ENCODE measurements at regions not wholly inside any gene's neighbourhood (a gene's known extent, or its start where the extent isn't known, plus 50 kb on each side); places are given as distances from the start of the nearest gene placed in this dataset.
"Not testable (repeated sequence)": the region's sequence is repeated elsewhere in the genome, so short reads cannot be mapped to it uniquely, and the experiment has no call there.

DNA sequence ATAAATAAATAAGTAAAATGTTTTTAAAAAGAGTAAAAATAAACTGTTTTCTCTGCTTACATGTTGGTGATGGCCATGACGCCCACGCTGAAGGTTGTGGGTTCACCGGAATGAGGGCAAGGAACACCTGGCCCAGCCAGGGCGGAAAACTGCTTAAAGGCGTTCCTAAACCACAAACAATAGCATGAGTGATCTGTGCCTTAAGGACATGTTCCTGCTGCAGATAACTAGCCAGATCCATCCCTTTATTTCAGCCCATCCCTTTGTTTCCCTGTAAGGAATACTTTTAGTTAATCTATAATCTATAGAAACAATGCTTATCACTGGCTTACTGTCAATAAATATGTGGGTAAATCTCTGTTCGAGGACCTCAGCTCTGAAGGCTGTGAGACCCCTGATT lies 63.3 kb upstream of the CEP78 start:
- not testable (repeated sequence) for DNase-seq (ENCODE audit: low read depth)

DNA sequence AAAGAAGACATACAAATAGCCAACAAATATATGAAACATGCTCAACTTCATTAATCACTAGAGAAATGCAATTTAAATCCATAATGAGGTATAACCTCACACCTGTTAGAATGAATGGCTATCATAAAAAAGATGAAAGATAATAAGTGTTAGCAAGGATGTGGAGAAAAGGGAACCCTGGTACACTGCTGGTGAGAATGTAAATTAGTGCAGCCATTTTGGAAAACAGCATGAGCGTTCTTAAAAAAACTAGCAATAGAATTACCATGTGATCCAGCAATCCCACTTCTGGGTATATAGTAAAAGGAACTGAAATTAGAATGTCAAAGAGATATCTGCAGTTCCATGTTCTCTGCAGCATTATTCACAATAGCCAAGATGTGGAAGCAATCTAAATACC lies 64.2 kb upstream of the CEP78 start:
- DNase-seq (ENCODE audit: low read depth) = no peak

GRCh38 chr9:78169125-78169524 lies 66.8 kb upstream of the CEP78 start:
- no peak for DNase-seq (ENCODE audit: low read depth)

DNA sequence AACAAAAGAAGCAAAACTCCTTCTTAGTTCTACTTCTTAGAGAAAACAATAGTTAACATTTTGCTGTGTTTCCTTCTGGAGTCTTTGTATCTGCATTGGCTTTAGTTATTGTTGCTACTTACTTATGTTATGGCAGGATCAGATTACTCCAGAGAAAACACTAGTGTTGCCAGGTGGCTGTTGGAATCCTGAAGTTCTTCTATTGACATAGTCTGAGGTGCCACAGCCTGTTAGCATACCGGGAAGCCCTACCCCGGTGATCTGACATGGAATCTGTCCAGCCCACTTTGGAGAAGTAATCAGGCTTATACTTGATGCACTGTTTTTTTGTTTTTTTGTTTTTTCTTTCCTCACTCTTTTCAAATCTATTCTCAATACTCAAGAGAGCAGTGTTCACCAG lies 68.5 kb upstream of the CEP78 start:
- DNase-seq (ENCODE audit: low read depth) = no peak

- no peak for DNase-seq (ENCODE audit: low read depth)
Measured at GRCh38 chr9:78163834-78164233, 72.0 kb upstream of the CEP78 start.

DNA sequence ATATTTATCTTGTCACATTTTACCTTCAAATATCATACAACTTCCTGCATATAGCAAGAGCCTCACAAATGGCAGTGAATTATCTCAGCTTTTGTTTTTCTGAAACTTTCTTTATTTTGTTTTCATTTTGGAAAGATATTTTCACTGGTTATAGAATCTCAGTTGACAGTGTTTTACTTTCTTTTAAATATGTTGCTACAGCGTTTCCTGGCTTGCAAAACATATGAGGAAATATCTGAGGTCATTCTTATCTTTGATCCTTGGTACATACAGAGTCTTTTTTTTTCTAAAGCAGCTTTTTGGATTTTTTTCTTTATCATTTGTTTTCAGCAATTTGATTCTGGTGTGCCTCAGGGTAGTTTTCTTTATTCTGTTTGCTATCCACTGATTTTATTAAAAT lies 77.6 kb upstream of the CEP78 start:
- DNase-seq (ENCODE audit: low read depth) = no peak

- DNase-seq (ENCODE audit: low read depth) = no peak
Measured at GRCh38 chr9:78150983-78151356, 84.9 kb upstream of the CEP78 start.

DNA sequence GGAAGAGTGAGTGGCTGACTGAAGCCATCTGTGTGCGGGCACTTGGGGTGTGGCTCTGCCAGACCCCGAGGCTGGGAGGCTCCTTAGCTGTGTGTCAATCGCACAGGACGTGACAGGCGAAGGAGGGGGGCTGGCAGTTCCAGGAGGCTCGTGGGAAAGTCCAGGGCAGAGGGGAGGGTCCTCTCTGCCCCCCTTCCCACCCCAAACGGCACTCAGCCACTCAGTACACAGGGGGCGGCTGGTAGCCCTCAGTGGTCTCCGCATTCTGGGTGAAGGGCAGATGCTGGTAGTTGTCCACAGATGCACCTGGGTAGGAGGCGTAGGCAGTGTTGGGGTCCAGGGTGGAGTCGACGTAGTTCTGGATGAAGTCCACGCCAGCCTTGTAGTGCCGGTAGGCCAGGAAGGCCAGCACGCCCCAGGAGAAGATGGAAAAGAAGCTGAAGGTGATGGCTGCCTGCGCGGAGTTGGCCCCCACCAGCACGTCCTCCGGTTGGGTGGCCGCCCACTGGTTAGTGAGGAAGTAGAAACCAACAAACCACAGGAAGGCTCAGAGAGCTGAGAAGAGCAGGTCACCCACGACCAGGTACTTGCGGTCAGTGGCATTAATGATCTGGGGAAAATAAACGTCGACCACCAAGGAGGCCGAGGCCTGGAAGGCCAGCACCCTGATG lies 85.4 kb upstream of the CEP78 start:
- no peak for DNase-seq (ENCODE audit: low read depth)

GRCh38 chr9:78149702-78150291 lies 86.1 kb upstream of the CEP78 start:
- DNase-seq (ENCODE audit: low read depth) = no peak

DNA sequence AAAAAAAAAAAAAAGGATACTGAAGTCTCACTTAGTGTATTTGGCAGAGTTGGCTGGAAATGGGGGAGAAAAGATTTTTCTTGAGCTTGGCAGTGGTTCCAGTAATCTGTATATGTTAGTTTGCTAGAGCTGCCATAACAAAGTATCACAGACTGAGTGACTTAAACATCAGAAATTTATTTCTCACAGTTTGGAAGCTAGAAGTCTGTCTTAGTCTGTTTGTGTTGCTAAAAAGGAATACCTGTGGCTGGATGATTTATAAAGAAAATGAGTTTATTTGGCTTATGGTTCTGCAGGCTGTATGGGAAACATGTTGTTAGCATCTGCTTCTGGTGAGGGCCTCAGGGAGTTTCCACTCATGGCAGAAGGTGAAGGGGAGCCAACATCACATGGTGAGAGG lies 89.6 kb upstream of the CEP78 start:
- no peak for DNase-seq (ENCODE audit: low read depth)

- no peak for DNase-seq (ENCODE audit: low read depth)
Measured at GRCh38 chr9:78144663-78145377, 91.1 kb upstream of the CEP78 start.

GRCh38 chr9:78144008-78144381 lies 91.9 kb upstream of the CEP78 start:
- no peak for DNase-seq (ENCODE audit: low read depth)

- no peak for DNase-seq (ENCODE audit: low read depth)
Measured at GRCh38 chr9:78143281-78144007, 92.4 kb upstream of the CEP78 start.

DNA sequence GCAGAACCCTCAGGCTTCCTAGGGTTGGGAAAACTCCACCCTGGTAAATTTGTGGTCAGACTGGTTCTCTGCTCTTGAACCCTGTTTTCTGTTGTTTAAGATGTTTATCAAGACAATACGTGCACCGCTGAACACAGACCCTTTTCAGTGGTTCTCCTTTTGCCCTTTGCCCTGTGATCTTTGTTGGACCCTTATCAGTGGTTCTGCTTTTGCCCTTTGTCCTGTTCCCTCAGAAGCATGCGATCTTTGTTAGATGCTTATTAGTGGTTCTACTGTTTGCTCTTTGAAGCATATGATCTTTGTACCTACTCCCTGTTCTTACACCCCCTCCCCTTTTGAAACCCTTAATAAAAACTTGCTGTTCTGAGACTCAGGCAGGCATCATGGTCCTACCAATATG lies 93.6 kb upstream of the CEP78 start:
- DNase-seq (ENCODE audit: low read depth) = not testable (repeated sequence)

- DNase-seq (ENCODE audit: low read depth) = no peak
Measured at GRCh38 chr9:78133751-78134150, 102.1 kb upstream of the CEP78 start.

DNA sequence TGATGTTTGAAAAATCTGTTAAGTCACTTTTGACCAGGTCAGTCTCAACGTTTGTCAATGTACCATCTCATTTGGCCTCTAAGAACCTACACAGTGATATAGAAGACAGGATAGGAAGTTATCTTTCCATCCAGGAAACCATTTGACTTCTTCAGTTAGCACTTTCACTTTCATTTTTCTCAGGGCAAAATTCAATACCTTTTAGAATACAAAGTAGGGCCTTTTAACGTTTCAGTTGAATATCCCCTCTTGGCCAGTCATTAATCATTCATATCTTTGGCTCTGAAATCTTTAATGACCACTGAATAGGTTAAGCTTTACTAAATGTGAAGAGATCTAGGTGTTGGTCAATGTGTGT lies 101.1 kb upstream of the GNAQ start:
- DNase-seq (ENCODE audit: low read depth) = no peak

- DNase-seq (ENCODE audit: low read depth) = no peak
Measured at GRCh38 chr9:78131969-78132700, 100.5 kb upstream of the GNAQ start.

GRCh38 chr9:78130853-78131252 lies 99.2 kb upstream of the GNAQ start:
- no peak for DNase-seq (ENCODE audit: low read depth)

DNA sequence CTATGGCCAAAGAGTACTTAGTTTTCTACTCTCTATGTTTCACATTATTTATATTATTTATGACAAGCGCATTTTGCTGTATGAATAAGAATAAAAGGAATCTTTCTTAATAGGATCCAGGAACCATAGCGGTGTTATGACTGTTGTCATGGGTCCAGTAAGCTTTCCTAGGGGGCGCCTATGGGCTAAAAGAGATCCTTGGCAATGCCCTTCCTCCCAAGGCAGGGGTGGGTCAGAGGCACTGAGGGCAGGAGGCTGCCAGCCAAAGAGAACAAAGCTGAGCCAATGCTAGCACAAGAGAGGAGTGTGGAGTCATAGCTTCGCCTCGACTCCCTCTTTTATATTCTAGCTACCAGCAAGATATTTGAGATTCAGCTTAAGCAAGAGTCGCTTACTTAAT lies 98.4 kb upstream of the GNAQ start:
- DNase-seq (ENCODE audit: low read depth) = no peak

DNA sequence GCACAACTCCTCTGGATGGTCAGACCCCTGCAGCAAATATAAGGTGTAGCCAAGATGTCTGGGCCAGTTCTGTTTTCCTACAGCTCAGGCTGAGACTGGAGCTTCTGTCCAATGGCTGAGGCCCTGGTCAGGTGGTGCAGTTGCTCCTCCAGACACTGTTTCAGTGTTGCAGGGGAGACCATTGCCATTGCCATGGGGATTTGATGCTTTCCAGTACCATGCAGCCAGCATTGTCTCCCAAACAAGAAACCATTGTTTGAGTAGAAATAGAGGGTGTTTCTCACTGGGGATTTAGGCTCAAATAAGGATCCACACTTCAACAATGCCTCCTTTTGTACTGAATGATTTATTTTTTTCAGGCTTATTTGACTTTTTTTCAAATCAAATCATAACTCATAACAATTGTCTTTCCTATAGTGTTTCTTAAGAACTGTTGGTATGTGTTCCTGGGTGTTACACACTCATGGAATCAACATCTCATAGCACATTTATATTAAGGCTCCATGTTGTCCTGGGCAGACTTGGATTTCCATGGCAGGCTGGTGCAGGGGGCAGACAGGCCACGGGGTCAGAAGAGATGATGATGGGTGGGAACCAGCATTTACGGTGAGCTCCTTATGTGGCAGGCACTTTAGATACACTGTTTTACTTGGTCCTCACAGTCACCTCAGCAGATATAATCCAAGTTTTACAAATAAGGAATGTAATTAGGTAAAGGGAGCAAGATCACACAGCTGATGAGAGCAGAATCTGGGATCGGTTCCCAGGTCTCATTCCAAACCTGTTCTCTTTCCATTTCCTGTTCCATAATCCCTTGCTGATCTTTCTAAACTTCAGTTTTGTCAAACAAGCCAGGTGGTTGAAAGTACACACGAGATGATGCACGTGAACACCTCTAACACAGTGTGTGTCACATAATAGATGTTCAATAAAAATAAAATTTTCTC lies 95.9 kb upstream of the GNAQ start:
- DNase-seq (ENCODE audit: low read depth) = no peak

GRCh38 chr9:78123808-78124207 lies 92.2 kb upstream of the GNAQ start:
- DNase-seq (ENCODE audit: low read depth) = no peak

Measured in stimulated activated CD8-positive, alpha-beta memory T cell treated with anti-CD3 and anti-CD28 coated beads, Interleukin-15, amount 100 ng/mL, for 1 hour (primary cell).